DOHH2 (cell line): ENCODE measurements at regions not wholly inside any gene's neighbourhood (a gene's known extent, or its start where the extent isn't known, plus 50 kb on each side); places are given as distances from the start of the nearest gene placed in this dataset.

ENCODE experiments used
- H3F3A ChIP-seq: fragments of 200-600 bp; sonication (generic), shearing (Covaris generic); 2 replicates; pipeline ENCODE4 v1.6.0; 2016; ENCODE audit warnings: antibody characterized with exemption, mild to moderate bottlenecking; ENCODE audit not compliant: control insufficient read depth, insufficient read depth
- H3K27ac ChIP-seq: fragments of 200-600 bp; sonication (generic); 2 replicates; pipeline ENCODE4 v1.5.1; 2014; ENCODE audit warnings: low read depth, mild to moderate bottlenecking, low read length, moderate library complexity
- H3K27me3 ChIP-seq: fragments of 200-600 bp; sonication (generic); 2 replicates; pipeline ENCODE4 v1.6.1; 2014; ENCODE audit warnings: mild to moderate bottlenecking, low read length, mixed read lengths; ENCODE audit not compliant: control insufficient read depth
- H3K36me3 ChIP-seq: fragments of 200-600 bp; sonication (generic); 2 replicates; pipeline ENCODE4 v1.6.1; 2014; ENCODE audit warnings: mild to moderate bottlenecking, low read length, moderate library complexity, mixed read lengths; ENCODE audit not compliant: control insufficient read depth
- H3K4me1 ChIP-seq: fragments of 200-600 bp; sonication (generic); 2 replicates; pipeline ENCODE4 v1.6.1; 2014; ENCODE audit warnings: mild to moderate bottlenecking, low read length, mixed read lengths; ENCODE audit not compliant: control insufficient read depth
- H3K4me2 ChIP-seq: fragments of 200-600 bp; sonication (generic); 2 replicates; pipeline ENCODE4 v1.6.0; 2014; ENCODE audit warnings: mild to moderate bottlenecking, low read length, moderate library complexity
- H3K4me3 ChIP-seq: fragments of 200-600 bp; sonication (generic); 2 replicates; pipeline ENCODE4 v1.5.1; 2014; ENCODE audit warnings: mild to moderate bottlenecking, low read length, mixed read lengths
- H3K79me2 ChIP-seq: fragments of 200-600 bp; sonication (generic); 2 replicates; pipeline ENCODE4 v1.6.1; 2014; ENCODE audit warnings: mild to moderate bottlenecking, low read length, mixed read lengths; ENCODE audit not compliant: control insufficient read depth
- H3K9me2 ChIP-seq: fragments of 200-600 bp; sonication (generic); replicated peaks from 2 replicates; pipeline ENCODE4 v1.6.1; 2014; ENCODE audit warnings: mild to moderate bottlenecking, low read length, mixed read lengths; ENCODE audit not compliant: control insufficient read depth
- H3K9me3 ChIP-seq: fragments of 200-600 bp; sonication (generic); 2 replicates; pipeline ENCODE4 v1.6.1; 2014; ENCODE audit warnings: antibody characterized with exemption, low read length, mixed read lengths; ENCODE audit not compliant: control insufficient read depth, insufficient read depth
- H4K20me1 ChIP-seq: fragments of 200-600 bp; sonication (generic); 2 replicates; pipeline ENCODE4 v1.6.0; 2014; ENCODE audit warnings: low read depth, mild to moderate bottlenecking, antibody characterized with exemption, low read length, moderate library complexity; ENCODE audit not compliant: control insufficient read depth, insufficient read depth
- CTCF ChIP-seq: fragments of 200-600 bp; sonication (generic); IDR thresholded peaks from one replicate; pipeline ENCODE4 v1.5.1; 2014; ENCODE audit warnings: antibody characterized with exemption, mild to moderate bottlenecking, low read depth, low read length; ENCODE audit not compliant: poor library complexity, severe bottlenecking
- EZH2phosphoT487 ChIP-seq: fragments of 200-600 bp; sonication (generic); IDR thresholded peaks from 2 replicates; pipeline ENCODE4 v1.6.1; 2017; ENCODE audit warnings: borderline replicate concordance, mild to moderate bottlenecking, antibody characterized with exemption, low read length, moderate library complexity, mixed read lengths

- Histone ChIP-seq H3K9me3 (no peaks in the 10 kb centered on the region), H3F3A (no peaks in the 10 kb centered on the region), H3K27me3 (no peaks in the 10 kb centered on the region), H3K4me1 (no peaks in the 10 kb centered on the region), H3K36me3 (no peaks in the 10 kb centered on the region), H3K27ac (no peak overlapping the region), H3K4me3 (no peak overlapping the region), H3K79me2 (no peaks in the 10 kb centered on the region), H3K4me2 (no peak overlapping the region), H3K9me2 (no peaks in the 10 kb centered on the region), H4K20me1 (no peaks in the 10 kb centered on the region)
- TF ChIP-seq EZH2phosphoT487 (no peak), CTCF (no peak)
Observed at GRCh38 chr12:107374161-107374840, 281.0 kb upstream of the CRY1 start.

- no peak overlapping the region for H3K4me2 ChIP-seq
- TF ChIP-seq CTCF, result no peak
- TF ChIP-seq EZH2phosphoT487, result no peak
- H3K79me2 ChIP-seq, result no peaks in the 10 kb centered on the region
- no peaks in the 10 kb centered on the region for H3K9me3 ChIP-seq
- H3K27ac ChIP-seq, result no peak overlapping the region
- H3K4me3 ChIP-seq, result no peak overlapping the region
- H3F3A ChIP-seq, result no peaks in the 10 kb centered on the region
- no peaks in the 10 kb centered on the region for H4K20me1 ChIP-seq
- no peaks in the 10 kb centered on the region for H3K36me3 ChIP-seq
- no peaks in the 10 kb centered on the region for H3K4me1 ChIP-seq
- H3K27me3 ChIP-seq, result no peaks in the 10 kb centered on the region
- no peaks in the 10 kb centered on the region for H3K9me2 ChIP-seq
Observed at GRCh38 chr12:107375231-107375630, 281.9 kb upstream of the CRY1 start.

- Histone ChIP-seq H3F3A (no peaks in the 10 kb centered on the region), H3K9me3 (no peaks in the 10 kb centered on the region), H4K20me1 (no peaks in the 10 kb centered on the region), H3K9me2 (no peaks in the 10 kb centered on the region), H3K4me3 (no peak overlapping the region), H3K79me2 (no peaks in the 10 kb centered on the region), H3K27me3 (no peaks in the 10 kb centered on the region), H3K4me1 (no peaks in the 10 kb centered on the region), H3K27ac (no peak overlapping the region), H3K36me3 (no peaks in the 10 kb centered on the region), H3K4me2 (no peak overlapping the region)
- TF ChIP-seq EZH2phosphoT487, result no peak
- TF ChIP-seq CTCF, result no peak
Observed at GRCh38 chr12:107377596-107378385, 284.4 kb upstream of the CRY1 start.
